H9 (cell line): ENCODE measurements at regions not wholly inside any gene's neighbourhood (a gene's known extent, or its start where the extent isn't known, plus 50 kb on each side); places are given as distances from the start of the nearest gene placed in this dataset.
"Not testable (repeated sequence)": the region's sequence is repeated elsewhere in the genome, so short reads cannot be mapped to it uniquely, and the experiment has no call there.

ENCODE experiments used
- DNase-seq: peaks from one replicate; pipeline ENCODE4 v3.0.0-alpha.2; 2017
- H2AFZ ChIP-seq: one replicate; pipeline ENCODE4 v1.6.1; 2013; ENCODE audit warnings: mild to moderate bottlenecking, low read length, control low read depth, moderate library complexity
- H2AK5ac ChIP-seq: 2 replicates; pipeline ENCODE4 v1.6.1; 2013; ENCODE audit warnings: low read length, control low read depth, mixed read lengths; ENCODE audit not compliant: insufficient read length
- H2BK120ac ChIP-seq: one replicate; pipeline ENCODE4 v1.6.1; 2013; ENCODE audit warnings: low read depth, mild to moderate bottlenecking, low read length, control low read depth, inconsistent platforms; ENCODE audit not compliant: poor library complexity, severe bottlenecking
- H2BK12ac ChIP-seq: 2 replicates; pipeline ENCODE4 v1.6.1; 2013; ENCODE audit warnings: low read length, control low read depth, mixed read lengths, low read depth; ENCODE audit not compliant: insufficient read length
- H2BK15ac ChIP-seq: 2 replicates; pipeline ENCODE4 v1.6.1; 2013; ENCODE audit warnings: low read depth, low read length, control low read depth
- H2BK20ac ChIP-seq: one replicate; pipeline ENCODE4 v1.6.1; 2013; ENCODE audit warnings: low read depth, mild to moderate bottlenecking, low read length, control low read depth, inconsistent platforms; ENCODE audit not compliant: poor library complexity, severe bottlenecking
- H2BK5ac ChIP-seq: 2 replicates; pipeline ENCODE4 v1.6.1; 2013; ENCODE audit warnings: low read length, control low read depth, mixed read lengths; ENCODE audit not compliant: insufficient read length
- H3K14ac ChIP-seq: 2 replicates; pipeline ENCODE4 v1.6.1; 2013; ENCODE audit warnings: low read length, control low read depth; ENCODE audit not compliant: insufficient read depth
- H3K18ac ChIP-seq: 2 replicates; pipeline ENCODE4 v1.6.1; 2013; ENCODE audit warnings: low read depth, mild to moderate bottlenecking, mixed read lengths, low read length, control low read depth; ENCODE audit not compliant: insufficient read length
- H3K23ac ChIP-seq: 2 replicates; pipeline ENCODE4 v1.6.1; 2013; ENCODE audit warnings: low read length, control low read depth, mixed read lengths, low read depth; ENCODE audit not compliant: insufficient read length
- H3K23me2 ChIP-seq: 2 replicates; pipeline ENCODE4 v1.6.1; 2013; ENCODE audit warnings: low read depth, mild to moderate bottlenecking, mixed read lengths, low read length, control low read depth; ENCODE audit not compliant: insufficient read length, poor library complexity, severe bottlenecking
- H3K27ac ChIP-seq: 2 replicates; pipeline ENCODE4 v1.5.1; 2013; ENCODE audit warnings: low read length, control low read depth, mixed read lengths, low read depth; ENCODE audit not compliant: insufficient read length
- H3K27me3 ChIP-seq: 2 replicates; pipeline ENCODE4 v1.6.1; 2013; ENCODE audit warnings: low read length, control low read depth, inconsistent platforms; ENCODE audit not compliant: insufficient read depth
- H3K4ac ChIP-seq: 2 replicates; pipeline ENCODE4 v1.6.1; 2013; ENCODE audit warnings: low read depth, mild to moderate bottlenecking, control low read depth, inconsistent platforms, low read length, moderate library complexity
- H3K4me1 ChIP-seq: 2 replicates; pipeline ENCODE4 v1.6.1; 2013; ENCODE audit warnings: low read length, control low read depth, inconsistent platforms; ENCODE audit not compliant: insufficient read depth
- H3K4me2 ChIP-seq: 2 replicates; pipeline ENCODE4 v1.6.1; 2013; ENCODE audit warnings: low read length, control low read depth, mixed read lengths; ENCODE audit not compliant: insufficient read length, insufficient read depth
- H3K56ac ChIP-seq: 2 replicates; pipeline ENCODE4 v1.6.1; 2013; ENCODE audit warnings: low read depth, mild to moderate bottlenecking, mixed read lengths, low read length, control low read depth; ENCODE audit not compliant: insufficient read length
- H3K79me1 ChIP-seq: 2 replicates; pipeline ENCODE4 v1.6.1; 2013; ENCODE audit warnings: low read depth, mild to moderate bottlenecking, moderate library complexity, low read length, control low read depth, inconsistent platforms; ENCODE audit not compliant: insufficient read depth, poor library complexity, severe bottlenecking
- H3K79me2 ChIP-seq: 2 replicates; pipeline ENCODE4 v1.6.1; 2013; ENCODE audit warnings: low read length, control low read depth, inconsistent platforms; ENCODE audit not compliant: insufficient read depth
- H3K9ac ChIP-seq: 2 replicates; pipeline ENCODE4 v1.6.1; 2013; ENCODE audit warnings: low read length, control low read depth, mixed read lengths; ENCODE audit not compliant: insufficient read length; ENCODE audit errors: extremely low read depth
- H3K9me3 ChIP-seq: one replicate; pipeline ENCODE4 v1.6.1; 2013; ENCODE audit warnings: low read depth, low read length, inconsistent platforms; ENCODE audit not compliant: control insufficient read depth
- H3T11ph ChIP-seq: one replicate; pipeline ENCODE4 v1.6.1; 2013; ENCODE audit warnings: mild to moderate bottlenecking, low read length, control low read depth, inconsistent platforms
- H4K20me1 ChIP-seq: one replicate; pipeline ENCODE4 v1.6.1; 2013; ENCODE audit not compliant: control insufficient read depth, insufficient read length, insufficient read depth
- H4K5ac ChIP-seq: 2 replicates; pipeline ENCODE4 v1.6.1; 2013; ENCODE audit warnings: low read depth, mild to moderate bottlenecking, mixed read lengths, low read length, control low read depth; ENCODE audit not compliant: insufficient read length
- H4K8ac ChIP-seq: replicated peaks from 2 replicates; pipeline ENCODE4 v1.6.1; 2013; ENCODE audit warnings: low read length, control low read depth, mixed read lengths, low read depth; ENCODE audit not compliant: insufficient read length
- H4K91ac ChIP-seq: 2 replicates; pipeline ENCODE4 v1.6.1; 2013; ENCODE audit warnings: low read depth, mild to moderate bottlenecking, moderate library complexity, mixed read lengths, low read length, control low read depth; ENCODE audit not compliant: insufficient read length
- H3K27ac Mint-ChIP-seq, 3 experiments: 2 replicates in 2 of 3; 3 replicates in 1 of 3; pipeline ENCODE4 v1.8.0; 2020 to 2021; ENCODE audit warnings: mixed read lengths in 3 of 3, mild to moderate bottlenecking in 1 of 3, moderate library complexity in 1 of 3
- H3K27me3 Mint-ChIP-seq: 2 replicates; pipeline ENCODE4 v1.8.0; 2021; ENCODE audit warnings: low read depth, mild to moderate bottlenecking, moderate library complexity, mixed read lengths
- H3K36me3 Mint-ChIP-seq, 3 experiments: 2 replicates in 2 of 3; 3 replicates in 1 of 3; pipeline ENCODE4 v1.8.0; 2020 to 2021; ENCODE audit warnings: low read depth in 3 of 3, mixed read lengths in 3 of 3; ENCODE audit not compliant: insufficient read depth in 1 of 3
- H3K4me1 Mint-ChIP-seq, 2 experiments: 2 replicates each; pipeline ENCODE4 v1.8.0; 2020; ENCODE audit warnings: mixed read lengths in 2 of 2
- H3K4me3 Mint-ChIP-seq, 2 experiments: 2 replicates in 1 of 2; 3 replicates in 1 of 2; pipeline ENCODE4 v1.8.0; 2020 to 2021; ENCODE audit warnings: mild to moderate bottlenecking in 2 of 2, mixed read lengths in 2 of 2, moderate library complexity in 1 of 2
- H3K9me3 Mint-ChIP-seq, 2 experiments: 2 replicates in 1 of 2; 3 replicates in 1 of 2; pipeline ENCODE4 v1.8.0; 2020; ENCODE audit warnings: mild to moderate bottlenecking in 2 of 2, mixed read lengths in 2 of 2, moderate library complexity in 1 of 2
- CTCF ChIP-seq: fragments of 200-600 bp; sonication (generic); conservative IDR thresholded peaks from 3 replicates; pipeline ENCODE4 v1.8.0; 2021; ENCODE audit warnings: antibody characterized with exemption, mild to moderate bottlenecking
- WGBS: extraction: QIAGEN DNeasy Blood & Tissue Kit; methylation state at CpG from one replicate; pipeline ENCODE4 v1.1.7; 2013; ENCODE audit warnings: missing lambda C conversion rate, low lambda C conversion rate, mixed read lengths; ENCODE audit not compliant: insufficient read length; ENCODE audit errors: extremely low coverage; 5-methylcytosine and 5-hydroxymethylcytosine counted together

GRCh38 chr12:25315388-25315787 lies 64.7 kb upstream of the KRAS start:
- Histone ChIP-seq H3K27ac (no peak overlapping the region), H2BK12ac (no peak overlapping the region), H3T11ph (no peak overlapping the region), H3K14ac (no peak overlapping the region), H3K27me3 (no peaks in the 10 kb centered on the region), H3K23ac (no peak overlapping the region), H2AK5ac (no peak overlapping the region), H3K9ac (no peak overlapping the region), H2BK5ac (no peak overlapping the region), H2AFZ (no peak overlapping the region), H4K20me1 (no peaks in the 10 kb centered on the region), H3K4me1 (no peaks in the 10 kb centered on the region), H2BK20ac (no peak overlapping the region), H4K8ac (no peak overlapping the region), H3K4ac (no peak overlapping the region), H2BK15ac (no peak overlapping the region), H3K23me2 (no peaks in the 10 kb centered on the region), H4K5ac (no peak overlapping the region), H4K91ac (no peak overlapping the region), H3K4me2 (no peak overlapping the region), H3K79me1 (no peaks in the 10 kb centered on the region), H3K9me3 (no peaks in the 10 kb centered on the region), H3K18ac (no peak overlapping the region), H3K79me2 (no peaks in the 10 kb centered on the region), H3K56ac (no peak overlapping the region), H2BK120ac (no peak overlapping the region)
- Mint-ChIP-seq H3K4me3 (no peak overlapping the region), H3K27me3 (no peaks in the 10 kb centered on the region), H3K9me3 (no peaks in the 10 kb centered on the region), H3K36me3 (no peaks in the 10 kb centered on the region), H3K27ac (no peak overlapping the region), H3K4me1 (no peaks in the 10 kb centered on the region)
- TF ChIP-seq CTCF: no peak
- no peak for DNase-seq

- H2BK5ac ChIP-seq, H3K23me2 ChIP-seq, H3K27me3 Mint-ChIP-seq, H2AFZ ChIP-seq, H3K79me2 ChIP-seq, H3K27ac ChIP-seq, H3K79me1 ChIP-seq, H3K18ac ChIP-seq, H3K27me3 ChIP-seq, H2BK12ac ChIP-seq, H2BK120ac ChIP-seq, H3K27ac Mint-ChIP-seq, H3K14ac ChIP-seq, H2BK15ac ChIP-seq, H3K4ac ChIP-seq, H3K56ac ChIP-seq, H4K8ac ChIP-seq, H4K5ac ChIP-seq, H2BK20ac ChIP-seq, H3K9ac ChIP-seq, H3K4me1 Mint-ChIP-seq, H4K91ac ChIP-seq, H3K23ac ChIP-seq, H4K20me1 ChIP-seq, H3K9me3 ChIP-seq, H3K36me3 Mint-ChIP-seq, H3K4me1 ChIP-seq, H3K9me3 Mint-ChIP-seq, H3T11ph ChIP-seq, H3K4me2 ChIP-seq, H2AK5ac ChIP-seq, H3K4me3 Mint-ChIP-seq, DNase-seq: not testable (repeated sequence)
- no CpG with 5 or more reads among the region's 4 CpGs for WGBS
Measured at GRCh38 chr12:25313266-25313990, 62.7 kb upstream of the KRAS start.
